K562 (cell line): ENCODE measurements at regions not wholly inside any gene's neighbourhood (a gene's known extent, or its start where the extent isn't known, plus 50 kb on each side); places are given as distances from the start of the nearest gene placed in this dataset.

ENCODE experiments used
- ATAC-seq: fragments of 200-7000 bp; cut with Tn5 transposase; 3 replicates; pipeline ENCODE4 v1.9.1; 2020; ENCODE audit warnings: moderate library complexity
- BruUV-seq: library from RNA; stranded (reverse); fragments of 400-500 nt; replicated peaks from 2 replicates; lab custom pipeline; 2021; lab: Mats Ljungman, UMichigan
- CTCF ChIA-PET: fragments of 300-600 bp; formaldehyde crosslinking; extraction: SDS; loops from one replicate; lab custom pipeline; 2021; ENCODE audit warnings: low intra/inter-chr PET ratio; lab: Yijun Ruan, JAX
- POLR2A ChIA-PET: fragments of 300-600, 350-650 bp; sonication (Branson Sonifier 250); formaldehyde crosslinking; extraction: SDS; loops from one replicate; lab custom pipeline; 2021; ENCODE audit warnings: antibody characterized with exemption, inconsistent platforms; lab: Yijun Ruan, JAX
- DNase-seq, 4 experiments: peaks; one replicate each; pipeline versions ENCODE4 v3.0.0 to v3.0.0-alpha.2; 2011 to 2018; ENCODE audit warnings: low spot score in 3 of 4, mixed read lengths in 3 of 4; ENCODE audit errors: extremely low read depth in 1 of 4
- FAIRE-seq: peaks from 2 replicates; lab custom pipeline; 2011; peaks lifted over from hg19 to GRCh38; lab: Jason Lieb, UNC
- H2AFZ ChIP-seq: 2 replicates; pipeline ENCODE4 v1.6.0; 2011; ENCODE audit warnings: low read depth, low read length, control low read depth, inconsistent platforms
- H3K27ac ChIP-seq: fragments of 200-600 bp; 3 replicates; pipeline ENCODE4 v1.8.0; 2011; ENCODE audit warnings: low read depth, mild to moderate bottlenecking, control low read depth, inconsistent platforms, low read length, moderate library complexity, mixed read lengths; ENCODE audit errors: extremely low read depth
- H3K27me3 ChIP-seq, 2 experiments: fragments of 300-600 bp in 1 of 2; 2 replicates in 1 of 2; 3 replicates in 1 of 2; pipeline versions ENCODE4 v1.6.0 to v1.8.0; 2011; ENCODE audit warnings: inconsistent platforms in 2 of 2, low read length in 2 of 2, mild to moderate bottlenecking in 1 of 2, mixed read lengths in 1 of 2, moderate library complexity in 1 of 2; ENCODE audit not compliant: control insufficient read depth in 2 of 2, insufficient read depth in 2 of 2
- H3K36me3 ChIP-seq: fragments of 300-600 bp; 3 replicates; pipeline ENCODE4 v1.8.0; 2011; ENCODE audit warnings: mild to moderate bottlenecking, low read length, inconsistent platforms; ENCODE audit not compliant: control insufficient read depth, insufficient read depth
- H3K4me1 ChIP-seq, 2 experiments: fragments of 200-600 bp in 1 of 2; replicated peaks in 1 of 2; 2 replicates in 1 of 2; 3 replicates in 1 of 2; pipeline versions ENCODE4 v1.5.1 to v1.8.0; 2011; ENCODE audit warnings: inconsistent platforms in 2 of 2, low read length in 2 of 2, mild to moderate bottlenecking in 1 of 2, mixed read lengths in 1 of 2, moderate library complexity in 1 of 2; ENCODE audit not compliant: control insufficient read depth in 2 of 2, insufficient read depth in 2 of 2
- H3K4me2 ChIP-seq: 2 replicates; pipeline ENCODE4 v1.6.1; 2011; ENCODE audit warnings: low read length, control low read depth, inconsistent platforms, mixed read lengths; ENCODE audit not compliant: insufficient read depth
- H3K4me3 ChIP-seq: fragments of 200-600 bp; sonication (generic), shearing (Covaris generic); 2 replicates; pipeline ENCODE4 v1.5.1; 2016; ENCODE audit warnings: control low read depth, inconsistent platforms
- H3K79me2 ChIP-seq: fragments of 200-600 bp; 3 replicates; pipeline ENCODE4 v1.8.0; 2011; ENCODE audit warnings: low read length, inconsistent platforms; ENCODE audit not compliant: control insufficient read depth, insufficient read depth
- H3K9ac ChIP-seq, 2 experiments: 2 replicates each; pipeline versions ENCODE4 v1.6.0 to v1.6.1; 2011; ENCODE audit warnings: low read depth in 2 of 2, low read length in 2 of 2, control low read depth in 1 of 2, inconsistent platforms in 1 of 2, mild to moderate bottlenecking in 1 of 2, mixed read lengths in 1 of 2; ENCODE audit not compliant: insufficient read depth in 1 of 2
- H3K9me1 ChIP-seq: one replicate; pipeline ENCODE4 v1.6.0; 2011; ENCODE audit warnings: inconsistent platforms, mild to moderate bottlenecking, low read length, moderate library complexity; ENCODE audit not compliant: control insufficient read depth, insufficient read depth
- H3K9me3 ChIP-seq: replicated peaks from 2 replicates; pipeline ENCODE4 v1.5.1; 2011; ENCODE audit warnings: low read depth, low read length, inconsistent platforms; ENCODE audit not compliant: control insufficient read depth, insufficient read depth
- H4K20me1 ChIP-seq: replicated peaks from 2 replicates; pipeline ENCODE4 v1.6.1; 2011; ENCODE audit warnings: low read length, inconsistent platforms, mixed read lengths; ENCODE audit not compliant: control insufficient read depth, insufficient read depth
- CHCHD3 ChIP-seq: fragments of 250-450 bp; sonication (Bioruptor Pico); IDR thresholded peaks from 2 replicates; pipeline ENCODE4 v2.1.2; 2022; ENCODE audit warnings: mild to moderate bottlenecking
- CTCF ChIP-seq, 3 experiments: IDR thresholded peaks in 2 of 3; conservative IDR thresholded peaks in 1 of 3; 2 replicates each; pipeline ENCODE4 v1.5.1; 2011 to 2012; ENCODE audit warnings: low read length in 3 of 3, mild to moderate bottlenecking in 3 of 3, control low read depth in 2 of 3, improper control_type of control experiment in 1 of 3, inconsistent platforms in 1 of 3, low read depth in 1 of 3, mixed read lengths in 1 of 3, moderate library complexity in 1 of 3; ENCODE audit not compliant: insufficient read depth in 2 of 3
- E2F5 ChIP-seq: sonication (generic); formaldehyde crosslinking; IDR thresholded peaks from 2 replicates; pipeline ENCODE4 v1.8.0; 2022; ENCODE audit warnings: mild to moderate bottlenecking, missing genetic modification reagents
- EWSR1 ChIP-seq: fragments of 450-650 bp; IDR thresholded peaks from 2 replicates; pipeline ENCODE4 v1.6.1; 2018; ENCODE audit warnings: borderline replicate concordance, mild to moderate bottlenecking, low read depth, moderate library complexity; ENCODE audit not compliant: partially characterized antibody
- MCM5 ChIP-seq: fragments of 450-650 bp; IDR thresholded peaks from 2 replicates; pipeline ENCODE4 v1.6.1; 2016; ENCODE audit warnings: low read depth
- MIER1 ChIP-seq: fragments of 450-650 bp; IDR thresholded peaks from 2 replicates; pipeline ENCODE4 v1.6.1; 2016; ENCODE audit warnings: antibody characterized with exemption, mild to moderate bottlenecking, low read depth
- POLR3G ChIP-seq: IDR thresholded peaks from 2 replicates; pipeline ENCODE4 v1.6.1; 2011; ENCODE audit not compliant: insufficient read length, insufficient replicate concordance; ENCODE audit errors: extremely low read depth
- SFPQ ChIP-seq: fragments of 200-400 bp; formaldehyde crosslinking; IDR thresholded peaks from 2 replicates; pipeline ENCODE4 v1.6.1; 2017; ENCODE audit warnings: mild to moderate bottlenecking, low read depth, low read length, moderate library complexity
- SRF ChIP-seq, 2 experiments: fragments of 250-450, 450-650 bp in 1 of 2; sonication (Bioruptor Pico) in 1 of 2; sonication (generic) in 1 of 2; formaldehyde crosslinking; IDR thresholded peaks; 2 replicates each; pipeline versions ENCODE4 v1.5.0 to v1.5.1; 2020 to 2022; ENCODE audit warnings: mild to moderate bottlenecking in 1 of 2, missing genetic modification reagents in 1 of 2
- XRCC4 ChIP-seq: IDR thresholded peaks from one replicate; pipeline ENCODE4 v1.6.1; 2011; ENCODE audit not compliant: insufficient read depth, insufficient read length; ENCODE audit errors: extremely low read depth
- WGBS: fragments of 100-300 bp; shearing (Covaris generic); methylation state at CpG from one replicate; pipeline ENCODE4 v1.1.6; 2016; ENCODE audit warnings: low coverage, mixed read lengths; ENCODE audit not compliant: insufficient coverage; ENCODE audit errors: missing lambda C conversion rate; 5-methylcytosine and 5-hydroxymethylcytosine counted together
- in situ Hi-C: fragments of 300-500 bp; cut with MboI; formaldehyde crosslinking; loops from 4 replicates; pipeline ENCODE4 v1.15.0; 2018; ENCODE audit warnings: inconsistent platforms, mixed read lengths
- intact Hi-C: fragments of 100-400 bp; cut with micrococcal nuclease; formaldehyde crosslinking; loops from 2 replicates; pipeline ENCODE4 v1.14.2; 2022

GRCh38 chr9:89744255-89744648 is 139.4 kb downstream of the GADD45G start:
- no peaks in the 10 kb centered on the region for H3K79me2 ChIP-seq
- H4K20me1 ChIP-seq, result no peaks in the 10 kb centered on the region
- no peak overlapping the region for H2AFZ ChIP-seq
- H3K36me3 ChIP-seq, result no peaks in the 10 kb centered on the region
- CTCF ChIA-PET, result no interaction called here
- FAIRE-seq (no peak), ATAC-seq (no peak), DNase-seq (no peak)
- in situ Hi-C loops (no loop called here), intact Hi-C loops (no loop called here)
- no TSS peak for BruUV-seq
- POLR2A ChIA-PET, result no interaction called here
- H3K9me1 ChIP-seq, result no peaks in the 10 kb centered on the region
- H3K27ac ChIP-seq, result no peak overlapping the region
- no peak overlapping the region for H3K4me3 ChIP-seq
- no peak for TF ChIP-seq CTCF (IDR thresholded peaks at IDR 0.05 in 2 of 3, conservative IDR thresholded peaks at IDR 0.05 in 1 of 3; ENCODE audit: insufficient read depth in 2 of 3, low read depth in 1 of 3, low read length in 3 of 3)
- TF ChIP-seq CHCHD3 (CRISPR knock-in tag), result no peak
- TF ChIP-seq SRF (CRISPR knock-in tag; IDR thresholded peaks at IDR 0.05), result no peak
- no peak for TF ChIP-seq XRCC4
- no peak for TF ChIP-seq MCM5
- no peak for TF ChIP-seq E2F5 (CRISPR knock-in tag)
- TF ChIP-seq MIER1, result no peak
- TF ChIP-seq SFPQ, result no peak
- TF ChIP-seq POLR3G, result no peak
- TF ChIP-seq EWSR1, result no peak
- H3K4me2 ChIP-seq, result no peak overlapping the region
- H3K9ac ChIP-seq, result no peak overlapping the region
- no peaks in the 10 kb centered on the region for H3K4me1 ChIP-seq
- H3K27me3 ChIP-seq, result no peaks in the 10 kb centered on the region
- H3K9me3 ChIP-seq, result no peaks in the 10 kb centered on the region
- 0% methylated on average over 7 of the region's 8 CpGs for WGBS
